ENCODE measurements at regions not wholly inside any gene's neighbourhood (a gene's known extent, or its start where the extent isn't known, plus 50 kb on each side); places are given as distances from the start of the nearest gene placed in this dataset.

DNA sequence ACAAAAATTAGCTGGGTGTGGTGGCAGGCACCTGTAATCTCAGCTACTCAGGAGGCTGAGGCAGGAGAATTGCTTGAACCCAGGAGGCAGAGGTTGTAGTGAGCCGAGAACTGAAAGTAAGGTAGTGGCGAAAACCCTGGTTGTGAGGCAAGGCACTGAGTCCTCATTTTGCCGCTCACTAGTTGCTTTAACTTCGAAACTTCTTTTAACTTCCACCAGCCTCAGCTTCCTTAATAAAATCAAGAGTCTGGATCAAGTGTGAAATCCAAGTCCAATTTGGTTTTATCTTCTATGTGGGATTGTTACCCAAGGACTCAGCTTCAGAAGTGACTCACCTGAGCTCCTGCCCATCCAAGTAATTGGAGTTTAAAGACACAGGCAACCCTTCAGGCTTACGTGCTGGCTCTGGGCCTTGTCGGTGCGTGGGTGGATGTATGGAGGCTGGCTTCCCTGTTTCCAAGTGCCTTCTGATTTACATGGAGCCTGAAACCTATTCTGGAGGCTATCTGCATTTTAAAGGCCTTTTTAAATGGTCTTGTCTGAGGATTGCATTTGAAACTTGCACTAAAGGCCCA is 374.2 kb upstream of the ID2 start:
- no peak for TF ChIP-seq POLR2A (IDR thresholded peaks at IDR 0.05)
- TF ChIP-seq, protein P1, sequence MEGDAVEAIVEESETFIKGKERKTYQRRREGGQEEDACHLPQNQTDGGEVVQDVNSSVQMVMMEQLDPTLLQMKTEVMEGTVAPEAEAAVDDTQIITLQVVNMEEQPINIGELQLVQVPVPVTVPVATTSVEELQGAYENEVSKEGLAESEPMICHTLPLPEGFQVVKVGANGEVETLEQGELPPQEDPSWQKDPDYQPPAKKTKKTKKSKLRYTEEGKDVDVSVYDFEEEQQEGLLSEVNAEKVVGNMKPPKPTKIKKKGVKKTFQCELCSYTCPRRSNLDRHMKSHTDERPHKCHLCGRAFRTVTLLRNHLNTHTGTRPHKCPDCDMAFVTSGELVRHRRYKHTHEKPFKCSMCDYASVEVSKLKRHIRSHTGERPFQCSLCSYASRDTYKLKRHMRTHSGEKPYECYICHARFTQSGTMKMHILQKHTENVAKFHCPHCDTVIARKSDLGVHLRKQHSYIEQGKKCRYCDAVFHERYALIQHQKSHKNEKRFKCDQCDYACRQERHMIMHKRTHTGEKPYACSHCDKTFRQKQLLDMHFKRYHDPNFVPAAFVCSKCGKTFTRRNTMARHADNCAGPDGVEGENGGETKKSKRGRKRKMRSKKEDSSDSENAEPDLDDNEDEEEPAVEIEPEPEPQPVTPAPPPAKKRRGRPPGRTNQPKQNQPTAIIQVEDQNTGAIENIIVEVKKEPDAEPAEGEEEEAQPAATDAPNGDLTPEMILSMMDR (IDR thresholded peaks at IDR 0.05), result no peak
- TF ChIP-seq EP300 (IDR thresholded peaks at IDR 0.05; ENCODE audit: low read depth), result no peak
